HepG2 (cell line): ENCODE measurements at regions not wholly inside any gene's neighbourhood (a gene's known extent, or its start where the extent isn't known, plus 50 kb on each side); places are given as distances from the start of the nearest gene placed in this dataset.

Experiments used
- ATAC-seq: fragments of 200-7000 bp; cut with Tn5 transposase; 3 replicates; pipeline ENCODE4 v1.9.1; 2020; ENCODE audit warnings: mild to moderate bottlenecking, moderate library complexity
- BruUV-seq: library from RNA; stranded (reverse); fragments of 400-500 nt; replicated peaks from 2 replicates; lab custom pipeline; 2021; lab: Mats Ljungman, UMichigan
- CTCF ChIA-PET: fragments of 300-600 bp; formaldehyde crosslinking; extraction: SDS; loops from one replicate; lab custom pipeline; 2021; ENCODE audit warnings: low total read pairs, inconsistent platforms, low intra/inter-chr PET ratio; lab: Yijun Ruan, JAX
- POLR2A ChIA-PET: fragments of 350-600 bp; sonication (Branson Sonifier 250); formaldehyde crosslinking; loops from one replicate; lab custom pipeline; 2020; ENCODE audit warnings: antibody characterized with exemption, inconsistent platforms; lab: Yijun Ruan, JAX
- DNase-seq: peaks from one replicate; pipeline ENCODE4 v3.0.0-alpha.2; 2015; ENCODE audit warnings: low spot score
- FAIRE-seq: peaks from 3 replicates; lab custom pipeline; 2011; peaks lifted over from hg19 to GRCh38; lab: Jason Lieb, UNC
- H2AFZ ChIP-seq: one replicate; pipeline ENCODE4 v1.6.1; 2011; ENCODE audit warnings: low read length, inconsistent platforms
- H3K27ac ChIP-seq: fragments of 300-600 bp; 3 replicates; pipeline ENCODE4 v1.8.0; 2011; ENCODE audit warnings: mixed run types, mild to moderate bottlenecking, mixed read lengths, low read length, inconsistent platforms; ENCODE audit not compliant: insufficient read depth; ENCODE audit errors: extremely low read length
- H3K27me3 ChIP-seq, 2 experiments: fragments of 200-600 bp in 1 of 2; 2 replicates in 1 of 2; 3 replicates in 1 of 2; pipeline versions ENCODE4 v1.6.0 to v1.8.0; 2011; ENCODE audit warnings: low read length in 2 of 2, mild to moderate bottlenecking in 2 of 2, moderate library complexity in 2 of 2, inconsistent platforms in 1 of 2; ENCODE audit not compliant: insufficient read depth in 2 of 2, control insufficient read depth in 1 of 2
- H3K36me3 ChIP-seq, 2 experiments: fragments of 200-600 bp in 1 of 2; replicated peaks in 1 of 2; 2 replicates in 1 of 2; 3 replicates in 1 of 2; pipeline versions ENCODE4 v1.5.1 to v1.8.0; 2011; ENCODE audit warnings: low read length in 2 of 2, inconsistent platforms in 1 of 2; ENCODE audit not compliant: insufficient read depth in 2 of 2, control insufficient read depth in 1 of 2
- H3K4me1 ChIP-seq: 2 replicates; pipeline ENCODE4 v1.5.1; 2012; ENCODE audit warnings: low read length, inconsistent platforms; ENCODE audit not compliant: insufficient read depth
- H3K4me2 ChIP-seq: 2 replicates; pipeline ENCODE4 v1.6.0; 2011; ENCODE audit warnings: low read depth, low read length, inconsistent platforms
- H3K4me3 ChIP-seq, 3 experiments: fragments of 200-600 bp in 1 of 3; sonication (generic), shearing (Covaris generic) in 1 of 3; replicated peaks in 1 of 3; 2 replicates each; pipeline ENCODE4 v1.5.1; 2011 to 2016; ENCODE audit warnings: low read length in 3 of 3, inconsistent platforms in 2 of 3, low read depth in 2 of 3, mild to moderate bottlenecking in 2 of 3, control low read depth in 1 of 3, mixed read lengths in 1 of 3; ENCODE audit not compliant: insufficient read depth in 1 of 3
- H3K79me2 ChIP-seq: one replicate; pipeline ENCODE4 v1.6.1; 2011; ENCODE audit warnings: low read length, inconsistent platforms; ENCODE audit not compliant: insufficient read depth
- H3K9ac ChIP-seq: 2 replicates; pipeline ENCODE4 v1.6.0; 2011; ENCODE audit warnings: mild to moderate bottlenecking, low read depth, low read length, inconsistent platforms; ENCODE audit not compliant: insufficient read depth
- H3K9me3 ChIP-seq: 2 replicates; pipeline ENCODE4 v1.5.1; 2012; ENCODE audit warnings: mild to moderate bottlenecking, low read length
- H4K20me1 ChIP-seq: 2 replicates; pipeline ENCODE4 v1.6.0; 2011; ENCODE audit warnings: inconsistent platforms, mild to moderate bottlenecking, low read length, moderate library complexity; ENCODE audit not compliant: insufficient read depth
- ASH2L ChIP-seq: fragments of 300-600, 200-600 bp; sonication (generic); IDR thresholded peaks from 2 replicates; pipeline ENCODE4 v1.7.0; 2017; ENCODE audit warnings: low read depth, mild to moderate bottlenecking, moderate library complexity, mixed read lengths, low read length; ENCODE audit not compliant: insufficient read length
- DNMT1 ChIP-seq: sonication (generic); formaldehyde crosslinking; IDR thresholded peaks from 2 replicates; pipeline ENCODE4 v1.5.1; 2020; ENCODE audit warnings: mild to moderate bottlenecking, missing genetic modification reagents
- HMG20B ChIP-seq: conservative IDR thresholded peaks from 2 replicates; pipeline ENCODE4 v1.6.1; 2016; ENCODE audit warnings: missing genetic modification reagents, missing compliant biosample characterization
- HNRNPUL1 ChIP-seq: fragments of 200-400 bp; formaldehyde crosslinking; IDR thresholded peaks from 2 replicates; pipeline ENCODE4 v1.6.1; 2017; ENCODE audit warnings: low read depth, mild to moderate bottlenecking, low read length, moderate library complexity
- KAT7 ChIP-seq: IDR thresholded peaks from 2 replicates; pipeline ENCODE4 v1.6.1; 2018; ENCODE audit warnings: borderline replicate concordance, missing compliant biosample characterization
- KLF12 ChIP-seq: sonication (generic); formaldehyde crosslinking; IDR thresholded peaks from 2 replicates; pipeline ENCODE4 v1.4.0; 2020; ENCODE audit warnings: missing genetic modification reagents, borderline replicate concordance
- SETDB1 ChIP-seq: sonication (generic); formaldehyde crosslinking; IDR thresholded peaks from 2 replicates; pipeline ENCODE4 v1.5.1; 2020; ENCODE audit warnings: missing genetic modification reagents, mild to moderate bottlenecking, borderline replicate concordance
- USF2 ChIP-seq, 2 experiments: sonication (generic) in 1 of 2; formaldehyde crosslinking in 1 of 2; IDR thresholded peaks; 2 replicates each; pipeline versions ENCODE4 v1.5.1 to v1.6.1; 2011 to 2020; ENCODE audit warnings: borderline replicate concordance in 1 of 2, low read depth in 1 of 2, low read length in 1 of 2, mild to moderate bottlenecking in 1 of 2, missing genetic modification reagents in 1 of 2, moderate library complexity in 1 of 2
- ZNF3 ChIP-seq: IDR thresholded peaks from 2 replicates; pipeline ENCODE4 v1.7.0; 2017; ENCODE audit warnings: inconsistent platforms
- ZNF503 ChIP-seq: sonication (generic); formaldehyde crosslinking; IDR thresholded peaks from 2 replicates; pipeline ENCODE4 v1.4.0; 2020; ENCODE audit warnings: missing genetic modification reagents
- ZNF589 ChIP-seq: sonication (generic); formaldehyde crosslinking; conservative IDR thresholded peaks from 2 replicates; pipeline ENCODE4 v1.8.0; 2022; ENCODE audit warnings: mild to moderate bottlenecking, moderate library complexity, missing genetic modification reagents
- ZNF891 ChIP-seq: sonication (generic); formaldehyde crosslinking; IDR thresholded peaks from 2 replicates; pipeline ENCODE4 v1.5.0; 2020; ENCODE audit warnings: mild to moderate bottlenecking, missing genetic modification reagents
- WGBS: methylation state at CpG from one replicate; pipeline ENCODE4 v1.1.6; 2017; ENCODE audit warnings: low lambda C conversion rate; 5-methylcytosine and 5-hydroxymethylcytosine counted together
- in situ Hi-C: cut with HindIII; loops from 2 replicates; pipeline ENCODE4 v1.10.0; 2017; ENCODE audit warnings: low pct_unique_long_range_greater_than_20kb; ENCODE audit not compliant: extremely low pct_ligation_motif_present
- intact Hi-C: fragments of 100-400 bp; cut with micrococcal nuclease; formaldehyde crosslinking; loops from one replicate; pipeline ENCODE4 v1.10.0; 2022; ENCODE audit not compliant: unreplicated experiment
- TF ChIP-seq, protein P1 (sequence below): sonication (generic); formaldehyde crosslinking; IDR thresholded peaks from 2 replicates; pipeline ENCODE4 v1.4.0; 2020; ENCODE audit warnings: missing genetic modification reagents
- TF ChIP-seq, protein P2 (sequence below): sonication (generic); formaldehyde crosslinking; IDR thresholded peaks from 2 replicates; pipeline ENCODE4 v1.8.0; 2022; ENCODE audit warnings: mild to moderate bottlenecking, missing genetic modification reagents, borderline replicate concordance
- TF ChIP-seq, protein P3 (sequence below): sonication (generic); formaldehyde crosslinking; IDR thresholded peaks from 2 replicates; pipeline ENCODE4 v1.5.0; 2020; ENCODE audit warnings: missing genetic modification reagents, mild to moderate bottlenecking, borderline replicate concordance

DNA sequence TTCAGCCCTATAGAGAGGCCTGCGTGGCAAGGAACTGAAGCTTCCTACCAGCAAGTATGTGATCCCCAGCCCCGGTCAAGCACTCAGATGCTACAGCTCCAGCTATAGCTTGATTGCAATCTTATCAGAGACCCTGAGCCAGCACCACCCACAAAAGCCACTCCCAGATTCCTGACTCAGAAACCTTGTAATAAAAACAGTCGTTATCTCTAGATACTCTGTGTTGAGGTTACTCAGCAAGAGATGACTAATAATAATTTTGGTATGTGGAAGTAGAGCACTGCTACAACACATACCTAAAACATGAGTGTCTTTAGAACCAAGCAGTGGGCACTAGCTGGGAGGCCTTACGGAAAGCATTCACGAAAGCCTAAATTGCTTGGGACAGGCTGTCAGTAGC is 216.9 kb downstream of the UXS1 start:
- intact Hi-C loops (no loop called here), in situ Hi-C loops (no loop called here)
- FAIRE-seq: no peak
- WGBS: 25% methylated on average over 5 of the region's 5 CpGs
- Histone ChIP-seq H3K36me3 (no peaks in the 10 kb centered on the region), H3K27me3 (peaks cover 4 to 39% of the 10 kb centered on the region in 2 experiments; a peak in 4 of 5 replicates), H3K27ac (no peak overlapping the region), H3K4me3 (no peak overlapping the region), H3K4me1 (no peaks in the 10 kb centered on the region), H4K20me1 (no peaks in the 10 kb centered on the region), H3K9ac (no peak overlapping the region), H3K4me2 (no peak overlapping the region), H3K79me2 (no peaks in the 10 kb centered on the region), H2AFZ (no peak overlapping the region), H3K9me3 (no peaks in the 10 kb centered on the region)
- ChIA-PET CTCF (no interaction called here), POLR2A (no interaction called here)
- peak; percentile 33 for DNase-seq
- BruUV-seq: no TSS peak
- TF ChIP-seq KAT7 (CRISPR knock-in tag) (no peak), HMG20B (CRISPR knock-in tag) (no peak), DNMT1 (CRISPR knock-in tag) (no peak), SETDB1 (CRISPR knock-in tag) (no peak), KLF12 (CRISPR knock-in tag) (no peak), USF2 (IDR thresholded peaks at IDR 0.05; ENCODE audit: low read depth, low read length) (no peak), USF2 (CRISPR knock-in tag; IDR thresholded peaks at IDR 0.05; ENCODE audit: borderline replicate concordance) (no peak), ASH2L (no peak), ZNF589 (CRISPR knock-in tag) (no peak), ZNF891 (CRISPR knock-in tag) (no peak), ZNF503 (no peak), ZNF3 (no peak), HNRNPUL1 (no peak)
- TF ChIP-seq, protein P1, sequence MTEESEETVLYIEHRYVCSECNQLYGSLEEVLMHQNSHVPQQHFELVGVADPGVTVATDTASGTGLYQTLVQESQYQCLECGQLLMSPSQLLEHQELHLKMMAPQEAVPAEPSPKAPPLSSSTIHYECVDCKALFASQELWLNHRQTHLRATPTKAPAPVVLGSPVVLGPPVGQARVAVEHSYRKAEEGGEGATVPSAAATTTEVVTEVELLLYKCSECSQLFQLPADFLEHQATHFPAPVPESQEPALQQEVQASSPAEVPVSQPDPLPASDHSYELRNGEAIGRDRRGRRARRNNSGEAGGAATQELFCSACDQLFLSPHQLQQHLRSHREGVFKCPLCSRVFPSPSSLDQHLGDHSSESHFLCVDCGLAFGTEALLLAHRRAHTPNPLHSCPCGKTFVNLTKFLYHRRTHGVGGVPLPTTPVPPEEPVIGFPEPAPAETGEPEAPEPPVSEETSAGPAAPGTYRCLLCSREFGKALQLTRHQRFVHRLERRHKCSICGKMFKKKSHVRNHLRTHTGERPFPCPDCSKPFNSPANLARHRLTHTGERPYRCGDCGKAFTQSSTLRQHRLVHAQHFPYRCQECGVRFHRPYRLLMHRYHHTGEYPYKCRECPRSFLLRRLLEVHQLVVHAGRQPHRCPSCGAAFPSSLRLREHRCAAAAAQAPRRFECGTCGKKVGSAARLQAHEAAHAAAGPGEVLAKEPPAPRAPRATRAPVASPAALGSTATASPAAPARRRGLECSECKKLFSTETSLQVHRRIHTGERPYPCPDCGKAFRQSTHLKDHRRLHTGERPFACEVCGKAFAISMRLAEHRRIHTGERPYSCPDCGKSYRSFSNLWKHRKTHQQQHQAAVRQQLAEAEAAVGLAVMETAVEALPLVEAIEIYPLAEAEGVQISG (CRISPR knock-in tag): no peak
- TF ChIP-seq, protein P2, sequence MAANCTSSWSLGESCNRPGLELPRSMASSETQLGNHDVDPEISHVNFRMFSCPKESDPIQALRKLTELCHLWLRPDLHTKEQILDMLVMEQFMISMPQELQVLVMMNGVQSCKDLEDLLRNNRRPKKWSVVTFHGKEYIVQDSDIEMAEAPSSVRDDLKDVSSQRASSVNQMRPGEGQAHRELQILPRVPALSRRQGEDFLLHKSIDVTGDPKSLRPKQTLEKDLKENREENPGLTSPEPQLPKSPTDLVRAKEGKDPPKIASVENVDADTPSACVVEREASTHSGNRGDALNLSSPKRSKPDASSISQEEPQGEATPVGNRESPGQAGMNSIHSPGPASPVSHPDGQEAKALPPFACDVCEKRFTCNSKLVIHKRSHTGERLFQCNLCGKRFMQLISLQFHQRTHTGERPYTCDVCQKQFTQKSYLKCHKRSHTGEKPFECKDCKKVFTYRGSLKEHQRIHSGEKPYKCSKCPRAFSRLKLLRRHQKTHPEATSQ (CRISPR knock-in tag): no peak
- TF ChIP-seq, protein P3, sequence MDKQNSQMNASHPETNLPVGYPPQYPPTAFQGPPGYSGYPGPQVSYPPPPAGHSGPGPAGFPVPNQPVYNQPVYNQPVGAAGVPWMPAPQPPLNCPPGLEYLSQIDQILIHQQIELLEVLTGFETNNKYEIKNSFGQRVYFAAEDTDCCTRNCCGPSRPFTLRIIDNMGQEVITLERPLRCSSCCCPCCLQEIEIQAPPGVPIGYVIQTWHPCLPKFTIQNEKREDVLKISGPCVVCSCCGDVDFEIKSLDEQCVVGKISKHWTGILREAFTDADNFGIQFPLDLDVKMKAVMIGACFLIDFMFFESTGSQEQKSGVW (CRISPR knock-in tag): no peak
- no peak for ATAC-seq
